GM23338 (cell line): ENCODE measurements at regions not wholly inside any gene's neighbourhood (a gene's known extent, or its start where the extent isn't known, plus 50 kb on each side); places are given as distances from the start of the nearest gene placed in this dataset.

Experiments
- ATAC-seq: fragments of 200-7000 bp; cut with Tn5 transposase; 3 replicates; pipeline ENCODE4 v1.9.1; 2020
- DNase-seq: peaks from one replicate; pipeline ENCODE4 v3.0.0-alpha.2; 2015; ENCODE audit warnings: low spot score
- H2AFZ ChIP-seq: fragments of 200-600 bp; sonication (generic); 2 replicates; pipeline ENCODE4 v1.8.0; 2016; ENCODE audit warnings: antibody characterized with exemption, mild to moderate bottlenecking, moderate library complexity
- H3F3A ChIP-seq: fragments of 200-600 bp; sonication (generic); replicated peaks from 2 replicates; pipeline ENCODE4 v1.8.0; 2017; ENCODE audit warnings: antibody characterized with exemption, mixed run types, low read depth
- H3K27ac ChIP-seq: fragments of 200-600 bp; sonication (generic); 2 replicates; pipeline ENCODE4 v1.6.1; 2016; ENCODE audit warnings: low read depth
- H3K27me3 ChIP-seq: fragments of 200-600 bp; sonication (generic); 2 replicates; pipeline ENCODE4 v1.8.0; 2016; ENCODE audit warnings: mild to moderate bottlenecking, mixed run types, moderate library complexity; ENCODE audit not compliant: insufficient read depth
- H3K36me3 ChIP-seq: fragments of 200-600 bp; sonication (generic); 2 replicates; pipeline ENCODE4 v1.8.0; 2016; ENCODE audit warnings: mild to moderate bottlenecking; ENCODE audit not compliant: insufficient read depth
- H3K4me1 ChIP-seq: fragments of 200-600 bp; sonication (generic); 2 replicates; pipeline ENCODE4 v1.8.0; 2016; ENCODE audit warnings: mild to moderate bottlenecking, moderate library complexity; ENCODE audit not compliant: insufficient read depth
- H3K4me2 ChIP-seq: fragments of 200-600 bp; sonication (generic); 2 replicates; pipeline ENCODE4 v1.7.1; 2017; ENCODE audit warnings: mixed run types
- H3K4me3 ChIP-seq: fragments of 200-600 bp; sonication (generic); 2 replicates; pipeline ENCODE4 v1.6.1; 2016; ENCODE audit warnings: mixed run types
- H3K79me2 ChIP-seq: fragments of 200-600 bp; sonication (generic); replicated peaks from 2 replicates; pipeline ENCODE4 v1.8.0; 2017; ENCODE audit warnings: mild to moderate bottlenecking; ENCODE audit not compliant: insufficient read depth
- H3K9me2 ChIP-seq: fragments of 200-600 bp; sonication (generic); 2 replicates; pipeline ENCODE4 v1.8.0; 2017; ENCODE audit not compliant: insufficient read depth
- H4K20me1 ChIP-seq: fragments of 200-600 bp; sonication (generic); replicated peaks from 2 replicates; pipeline ENCODE4 v1.8.0; 2017; ENCODE audit warnings: mild to moderate bottlenecking; ENCODE audit not compliant: insufficient read depth
- H3K27ac Mint-ChIP-seq: 2 replicates; pipeline ENCODE4 v1.8.0; 2020; ENCODE audit warnings: inconsistent platforms, mild to moderate bottlenecking, moderate library complexity, mixed read lengths
- H3K27me3 Mint-ChIP-seq: 3 replicates; pipeline ENCODE4 v1.8.0; 2022; ENCODE audit warnings: low read depth, mild to moderate bottlenecking, moderate library complexity, mixed read lengths, inconsistent platforms; ENCODE audit not compliant: insufficient read depth, poor library complexity
- H3K36me3 Mint-ChIP-seq: 3 replicates; pipeline ENCODE4 v1.8.0; 2021; ENCODE audit warnings: low read depth, mild to moderate bottlenecking, inconsistent platforms, moderate library complexity, mixed read lengths
- H3K4me1 Mint-ChIP-seq: 3 replicates; pipeline ENCODE4 v1.8.0; 2020; ENCODE audit warnings: mild to moderate bottlenecking, inconsistent platforms, mixed read lengths
- H3K4me3 Mint-ChIP-seq: 3 replicates; pipeline ENCODE4 v1.8.0; 2021; ENCODE audit warnings: moderate library complexity, mild to moderate bottlenecking, inconsistent platforms, mixed read lengths
- H3K9me3 Mint-ChIP-seq: 3 replicates; pipeline ENCODE4 v1.8.0; 2020; ENCODE audit warnings: moderate library complexity, mild to moderate bottlenecking, inconsistent platforms, mixed read lengths
- CREB1 ChIP-seq: fragments of 250-450 bp; sonication (Bioruptor Pico); IDR thresholded peaks from 2 replicates; pipeline ENCODE4 v1.5.0; 2020; ENCODE audit warnings: low read depth, mild to moderate bottlenecking, moderate library complexity
- ETS1 ChIP-seq: IDR thresholded peaks from 2 replicates; pipeline ENCODE4 v1.6.1; 2016; ENCODE audit warnings: antibody characterized with exemption
- JUNB ChIP-seq: IDR thresholded peaks from one replicate; pipeline ENCODE4 v1.6.1; 2016; ENCODE audit warnings: antibody characterized with exemption; ENCODE audit not compliant: unreplicated experiment
- NANOG ChIP-seq: IDR thresholded peaks from 2 replicates; pipeline ENCODE4 v1.6.1; 2016; ENCODE audit warnings: antibody characterized with exemption, borderline replicate concordance
- ZNF114 ChIP-seq: fragments of 250-450 bp; sonication (Bioruptor Pico); IDR thresholded peaks from 2 replicates; pipeline ENCODE4 v1.5.0; 2020; ENCODE audit warnings: mild to moderate bottlenecking, moderate library complexity
- ZNF462 ChIP-seq: fragments of 250-450 bp; sonication (Bioruptor Pico); IDR thresholded peaks from 2 replicates; pipeline ENCODE4 v1.5.0; 2020; ENCODE audit warnings: mild to moderate bottlenecking, moderate library complexity

GRCh38 chr6:2465336-2465735 lies 219.9 kb upstream of the GMDS start:
- Histone ChIP-seq H3F3A (no peaks in the 10 kb centered on the region), H3K36me3 (no peaks in the 10 kb centered on the region), H2AFZ (no peak overlapping the region), H3K9me2 (no peaks in the 10 kb centered on the region), H4K20me1 (no peaks in the 10 kb centered on the region), H3K27me3 (0 out of 2 replicates have a peak, but pooled peaks cover 5% of the 10 kb centered on the region), H3K4me1 (peaks cover 18% of the 10 kb centered on the region; the same call in 1 of the 2 replicates), H3K4me3 (no peak overlapping the region), H3K79me2 (no peaks in the 10 kb centered on the region), H3K4me2 (no peak overlapping the region), H3K27ac (no peak overlapping the region)
- H3K4me3 Mint-ChIP-seq, result no peak overlapping the region
- ATAC-seq (no peak), DNase-seq (no peak)
- TF ChIP-seq NANOG (no peak), JUNB (no peak), ZNF462 (CRISPR knock-in tag) (no peak), ZNF114 (CRISPR knock-in tag) (no peak)
- H3K27ac Mint-ChIP-seq, result no peak overlapping the region
- H3K9me3 Mint-ChIP-seq, result no peaks in the 10 kb centered on the region
- H3K4me1 Mint-ChIP-seq, result peaks cover 23% of the 10 kb centered on the region
- H3K27me3 Mint-ChIP-seq, result peaks cover 11% of the 10 kb centered on the region
- no peaks in the 10 kb centered on the region for H3K36me3 Mint-ChIP-seq

- H3K4me2 ChIP-seq, result no peak overlapping the region
- ATAC-seq (no peak), DNase-seq (no peak)
- H3K4me1 Mint-ChIP-seq, result peaks cover 23% of the 10 kb centered on the region
- H3K27ac ChIP-seq, result no peak overlapping the region
- H3K27me3 Mint-ChIP-seq, result peaks cover 11% of the 10 kb centered on the region
- H3K4me1 ChIP-seq, result peaks cover 18% of the 10 kb centered on the region; the same call in 1 of the 2 replicates
- no peaks in the 10 kb centered on the region for H3K36me3 Mint-ChIP-seq
- no peaks in the 10 kb centered on the region for H4K20me1 ChIP-seq
- no peak overlapping the region for H3K4me3 Mint-ChIP-seq
- 0 out of 2 replicates have a peak, but pooled peaks cover 5% of the 10 kb centered on the region for H3K27me3 ChIP-seq
- H3K79me2 ChIP-seq, result no peaks in the 10 kb centered on the region
- no peaks in the 10 kb centered on the region for H3K36me3 ChIP-seq
- H3F3A ChIP-seq, result no peaks in the 10 kb centered on the region
- H2AFZ ChIP-seq, result no peak overlapping the region
- no peaks in the 10 kb centered on the region for H3K9me2 ChIP-seq
- H3K9me3 Mint-ChIP-seq, result no peaks in the 10 kb centered on the region
- no peak overlapping the region for H3K27ac Mint-ChIP-seq
- H3K4me3 ChIP-seq, result no peak overlapping the region
- TF ChIP-seq ETS1 (no peak), ZNF462 (CRISPR knock-in tag) (no peak), CREB1 (no peak)
Observed at GRCh38 chr6:2464641-2465040, 219.2 kb upstream of the GMDS start.
